ENCODE measurements at regions not wholly inside any gene's neighbourhood (a gene's known extent, or its start where the extent isn't known, plus 50 kb on each side); places are given as distances from the start of the nearest gene placed in this dataset.

GRCh38 chrX:39941332-39941920, 156.3 kb downstream of the BCOR start:
- DNase-seq (ENCODE audit: extremely low read depth in 1 of 2, low read depth in 1 of 2) = no peak

GRCh38 chrX:39944416-39944815, 153.3 kb downstream of the BCOR start:
- no peak for DNase-seq (ENCODE audit: extremely low read depth in 1 of 2, low read depth in 1 of 2)

GRCh38 chrX:39945709-39946108, 152.0 kb downstream of the BCOR start:
- no peak for DNase-seq (ENCODE audit: extremely low read depth in 1 of 2, low read depth in 1 of 2)

GRCh38 chrX:39946822-39947221, 150.9 kb downstream of the BCOR start:
- no peak for DNase-seq (ENCODE audit: extremely low read depth in 1 of 2, low read depth in 1 of 2)

DNA sequence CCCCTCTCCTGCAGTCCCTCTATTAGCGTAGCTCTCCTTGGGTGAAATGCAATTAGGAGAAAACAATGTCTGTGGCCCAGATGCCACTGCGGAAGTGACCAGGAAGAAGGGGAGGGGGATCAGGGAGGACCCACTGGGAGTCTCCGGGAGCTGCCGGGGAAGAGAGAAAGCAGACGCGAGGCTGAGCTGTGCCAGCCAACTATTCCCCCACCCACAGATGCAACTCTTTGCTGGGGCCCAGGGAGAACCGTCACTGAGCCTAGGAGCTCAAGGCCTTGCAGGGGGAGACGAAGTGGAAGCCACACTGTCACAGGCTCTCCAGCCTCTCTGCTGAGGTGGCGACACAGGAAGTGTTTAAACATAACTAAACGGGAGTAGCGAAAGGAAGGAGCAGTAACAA, 149.2 kb downstream of the BCOR start:
- no peak for DNase-seq (ENCODE audit: extremely low read depth in 1 of 2, low read depth in 1 of 2)

DNA sequence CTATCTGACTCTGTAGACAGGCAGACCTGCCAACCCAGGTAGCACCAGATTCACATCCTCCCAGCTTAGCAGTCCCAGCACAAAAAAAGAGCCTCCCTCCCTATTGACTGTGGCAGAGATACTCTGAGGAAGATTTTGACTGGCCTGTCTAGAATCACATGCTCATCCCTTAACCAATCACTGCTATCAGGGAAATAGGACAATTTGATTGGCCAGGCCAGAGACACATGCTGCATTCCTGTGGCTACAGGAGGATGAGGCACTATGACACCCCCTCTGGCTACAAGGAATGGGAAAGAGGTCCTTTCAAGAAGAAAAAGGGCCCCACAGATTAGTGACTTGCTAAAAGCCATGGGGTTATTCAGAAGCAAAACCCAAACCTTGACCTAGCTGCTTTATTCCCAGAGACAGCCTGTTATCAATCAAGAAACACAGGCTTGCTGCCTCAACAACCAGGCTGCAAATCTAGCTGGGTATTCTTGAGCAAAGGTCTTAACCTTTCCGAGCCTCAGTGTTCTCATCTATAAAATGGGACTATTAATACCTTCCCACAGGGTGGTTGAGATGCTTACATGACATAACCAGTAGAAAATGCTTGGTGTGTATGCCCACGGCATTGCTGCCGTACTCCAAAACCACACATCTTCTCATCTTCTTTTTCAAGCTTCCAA, 147.6 kb downstream of the BCOR start:
- DNase-seq (ENCODE audit: extremely low read depth in 1 of 2, low read depth in 1 of 2) = no peak

DNA sequence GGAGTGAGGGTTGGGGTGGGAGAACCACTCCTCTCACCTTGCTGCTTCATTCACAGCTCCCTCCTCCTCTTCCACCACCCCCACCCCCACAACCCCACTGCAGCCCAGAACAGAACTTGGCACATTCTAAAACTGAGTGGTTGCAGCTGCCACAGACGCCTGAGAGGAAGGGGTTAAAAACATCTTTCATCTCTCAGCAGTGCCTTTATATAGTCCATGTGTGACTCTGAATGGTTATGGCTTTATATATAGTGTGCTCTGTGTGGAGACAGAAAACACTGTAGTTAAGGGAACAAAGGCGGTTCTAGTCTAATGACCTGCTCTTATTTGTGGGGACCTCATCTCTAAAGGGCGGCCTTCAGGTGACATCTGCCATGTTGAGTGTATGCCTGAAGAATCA, 144.8 kb downstream of the BCOR start:
- no peak for DNase-seq (ENCODE audit: extremely low read depth in 1 of 2, low read depth in 1 of 2)

- no peak for DNase-seq (ENCODE audit: extremely low read depth in 1 of 2, low read depth in 1 of 2)
Observed at GRCh38 chrX:39953879-39954278, 143.9 kb downstream of the BCOR start.

DNA sequence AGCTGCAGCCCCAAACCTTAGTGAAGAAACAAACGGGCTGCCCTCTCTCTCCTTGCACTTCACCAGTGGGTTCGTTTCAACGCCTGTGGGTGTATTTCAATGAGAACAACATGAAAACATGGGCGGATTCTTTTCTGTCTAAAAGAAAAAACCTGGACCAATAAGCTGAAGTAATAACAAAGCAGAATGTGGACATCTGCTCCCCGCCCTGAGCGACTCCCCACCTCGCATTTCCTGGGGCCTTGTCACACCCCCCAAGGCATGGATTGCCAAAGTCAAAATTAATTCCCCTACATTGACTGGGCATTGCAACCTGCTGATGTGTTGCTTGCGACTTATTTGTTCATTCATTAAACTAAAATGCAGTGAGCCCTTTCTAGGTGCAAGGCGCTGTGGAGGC, 142.9 kb downstream of the BCOR start:
- DNase-seq (ENCODE audit: extremely low read depth in 1 of 2, low read depth in 1 of 2) = no peak

DNA sequence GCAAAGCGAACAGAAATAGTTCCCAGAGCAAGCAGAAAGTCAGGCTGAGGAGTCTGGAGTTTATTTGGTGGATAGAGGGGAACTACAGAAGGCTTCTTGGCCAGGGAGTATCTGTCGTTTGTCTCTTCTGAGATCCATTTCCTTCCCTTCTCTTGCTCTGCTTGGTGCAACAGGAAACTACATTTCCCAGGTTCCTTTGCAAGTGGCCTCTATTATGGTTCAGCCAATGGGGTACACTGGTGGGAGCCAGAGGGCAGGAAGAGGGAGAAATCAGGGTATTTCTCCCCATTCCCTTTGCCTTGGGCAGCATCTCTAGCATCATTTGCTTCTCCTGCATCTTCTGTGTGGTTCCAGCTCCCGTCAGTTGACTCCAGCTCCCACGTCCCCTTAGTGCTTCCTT, 142.1 kb downstream of the BCOR start:
- no peak for DNase-seq (ENCODE audit: extremely low read depth in 1 of 2, low read depth in 1 of 2)

DNA sequence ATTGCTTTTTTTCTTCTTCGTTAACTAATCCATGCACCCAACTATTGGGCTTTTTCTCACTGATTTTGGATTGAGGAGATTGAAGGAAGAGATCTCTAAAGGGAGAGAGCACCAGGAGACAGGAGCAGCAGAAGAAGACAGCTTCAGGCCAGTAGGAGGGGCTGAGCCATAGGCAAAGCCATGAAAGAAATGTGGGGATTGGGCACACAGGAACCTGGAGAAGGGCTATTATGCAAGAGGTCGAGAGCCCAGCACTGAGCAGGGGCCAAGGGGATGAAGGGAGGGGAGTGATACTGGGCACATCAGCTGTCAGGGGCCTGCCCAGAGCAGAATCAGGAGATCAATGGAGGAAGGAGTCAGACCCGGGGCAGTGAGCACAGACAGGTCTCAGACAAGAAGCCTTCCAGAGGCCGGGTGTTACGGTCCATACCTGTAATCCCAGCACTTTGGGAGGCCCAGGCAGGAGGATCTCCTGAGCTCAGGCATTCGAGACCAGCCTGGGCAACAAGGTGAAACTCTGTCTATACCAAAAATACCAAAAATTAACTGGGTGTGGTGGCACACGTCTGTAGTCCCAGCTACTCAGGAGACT, 140.9 kb downstream of the BCOR start:
- DNase-seq (ENCODE audit: extremely low read depth in 1 of 2, low read depth in 1 of 2) = no peak

DNA sequence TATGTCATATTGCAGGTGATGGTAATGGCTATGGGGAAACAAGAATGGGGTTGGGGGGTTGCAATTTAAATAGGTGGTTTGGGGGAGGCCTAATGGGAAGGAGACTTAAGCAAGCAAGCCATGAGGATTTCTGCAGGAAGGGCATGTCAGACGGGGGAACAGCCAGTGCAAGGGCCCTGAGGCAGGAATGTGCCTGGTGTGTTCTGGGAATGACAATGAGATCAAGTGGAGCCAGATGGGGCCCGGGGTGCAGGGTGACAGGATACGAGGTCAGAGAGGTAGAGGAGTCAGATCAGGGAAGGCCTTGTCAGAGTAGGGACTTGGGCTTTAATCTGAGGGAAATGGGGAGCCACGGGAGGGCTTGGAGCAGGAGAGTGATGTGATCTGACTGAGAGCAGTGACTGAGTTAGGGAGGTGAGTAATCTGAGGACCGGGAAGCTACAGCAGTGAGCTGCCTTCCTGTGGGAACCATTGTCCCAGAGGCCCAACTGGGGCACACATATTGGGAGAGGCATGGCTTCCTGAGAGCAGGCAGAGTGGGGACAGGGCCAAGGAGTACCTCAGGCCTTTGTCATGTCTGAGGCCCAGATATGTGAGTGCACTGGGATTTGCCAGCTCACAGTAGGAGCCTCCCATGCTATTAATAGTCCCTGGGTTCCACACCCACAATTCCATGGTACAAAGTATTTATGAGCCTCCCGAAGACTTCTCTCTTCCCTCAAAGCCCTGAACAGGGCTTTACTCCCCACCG, 139.8 kb downstream of the BCOR start:
- no peak for DNase-seq (ENCODE audit: extremely low read depth in 1 of 2, low read depth in 1 of 2)

- no peak for DNase-seq (ENCODE audit: extremely low read depth in 1 of 2, low read depth in 1 of 2)
Observed at GRCh38 chrX:39958850-39959249, 138.9 kb downstream of the BCOR start.

GRCh38 chrX:39960219-39960618, 137.5 kb downstream of the BCOR start:
- no peak for DNase-seq (ENCODE audit: extremely low read depth in 1 of 2, low read depth in 1 of 2)

- no peak for DNase-seq (ENCODE audit: extremely low read depth in 1 of 2, low read depth in 1 of 2)
Observed at GRCh38 chrX:39961441-39961840, 136.3 kb downstream of the BCOR start.

- DNase-seq (ENCODE audit: extremely low read depth in 1 of 2, low read depth in 1 of 2) = no peak
Observed at GRCh38 chrX:39965051-39965573, 132.6 kb downstream of the BCOR start.

GRCh38 chrX:39966176-39966575, 131.6 kb downstream of the BCOR start:
- DNase-seq (ENCODE audit: extremely low read depth in 1 of 2, low read depth in 1 of 2) = no peak

- DNase-seq (ENCODE audit: extremely low read depth in 1 of 2, low read depth in 1 of 2) = peak in 1 of 2 donors; percentile 21
Observed at GRCh38 chrX:39967348-39967747, 130.4 kb downstream of the BCOR start.

GRCh38 chrX:39969099-39969818, 128.5 kb downstream of the BCOR start:
- no peak for DNase-seq (ENCODE audit: extremely low read depth in 1 of 2, low read depth in 1 of 2)

DNA sequence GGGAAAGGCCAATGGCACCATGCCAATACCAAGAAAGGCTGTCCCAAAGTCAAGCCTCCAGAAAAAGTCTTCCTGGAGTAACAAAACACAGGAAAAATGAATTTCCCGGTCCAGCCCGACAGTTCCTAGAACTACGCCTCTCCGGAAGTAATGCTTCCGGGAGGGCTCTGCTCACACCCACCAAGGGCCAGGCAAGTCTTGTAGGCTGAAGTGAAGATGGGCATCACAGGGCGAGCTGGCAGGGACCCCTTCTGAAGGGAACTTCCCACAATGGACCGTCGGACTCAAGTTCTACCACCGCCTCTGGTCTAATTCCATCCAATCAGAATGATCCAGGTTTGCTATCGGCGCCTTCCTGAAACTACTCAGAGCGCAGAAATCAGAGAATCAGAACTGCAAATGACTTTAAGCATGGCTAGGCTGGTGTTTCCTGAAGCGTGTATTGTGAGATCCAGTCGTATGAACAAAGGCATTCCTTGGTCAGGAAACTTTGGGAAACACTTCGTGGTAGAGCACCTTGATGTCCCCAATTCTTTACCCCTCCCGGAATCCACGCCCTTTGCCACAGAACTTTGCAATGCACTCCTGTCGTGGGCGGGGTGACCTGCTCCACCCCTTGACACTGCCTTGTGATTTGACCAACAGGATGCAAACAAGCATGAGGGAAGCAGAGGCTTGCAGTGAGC, 127.8 kb downstream of the BCOR start:
- DNase-seq (ENCODE audit: extremely low read depth in 1 of 2, low read depth in 1 of 2) = no peak

All from stimulated activated CD8-positive, alpha-beta memory T cell treated with anti-CD3 and anti-CD28 coated beads, Interleukin-7, amount 100 ng/mL, for 48 hours (primary cell).